ENCODE measurements at regions not wholly inside any gene's neighbourhood (a gene's known extent, or its start where the extent isn't known, plus 50 kb on each side); places are given as distances from the start of the nearest gene placed in this dataset.

DNA sequence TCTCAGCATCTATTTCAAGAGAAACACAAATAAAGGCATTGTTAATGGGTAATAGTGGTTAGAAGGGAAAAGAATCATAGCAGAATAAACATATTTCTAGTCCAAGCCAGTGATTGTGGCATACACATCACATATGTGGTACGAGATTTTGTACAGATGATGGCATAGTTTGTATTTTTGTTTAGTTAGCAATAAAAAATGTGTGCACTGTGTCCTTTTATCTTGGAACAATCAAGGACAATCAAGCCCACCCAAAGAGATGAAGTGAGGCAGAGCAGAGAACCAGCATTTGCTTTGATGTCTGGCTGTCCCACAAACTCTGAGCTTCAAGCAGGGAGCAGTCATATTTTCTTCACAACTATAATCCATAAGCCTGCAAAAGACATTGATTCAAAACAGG lies 256.5 kb upstream of the CHD6 start:
- TF ChIP-seq, protein P1, sequence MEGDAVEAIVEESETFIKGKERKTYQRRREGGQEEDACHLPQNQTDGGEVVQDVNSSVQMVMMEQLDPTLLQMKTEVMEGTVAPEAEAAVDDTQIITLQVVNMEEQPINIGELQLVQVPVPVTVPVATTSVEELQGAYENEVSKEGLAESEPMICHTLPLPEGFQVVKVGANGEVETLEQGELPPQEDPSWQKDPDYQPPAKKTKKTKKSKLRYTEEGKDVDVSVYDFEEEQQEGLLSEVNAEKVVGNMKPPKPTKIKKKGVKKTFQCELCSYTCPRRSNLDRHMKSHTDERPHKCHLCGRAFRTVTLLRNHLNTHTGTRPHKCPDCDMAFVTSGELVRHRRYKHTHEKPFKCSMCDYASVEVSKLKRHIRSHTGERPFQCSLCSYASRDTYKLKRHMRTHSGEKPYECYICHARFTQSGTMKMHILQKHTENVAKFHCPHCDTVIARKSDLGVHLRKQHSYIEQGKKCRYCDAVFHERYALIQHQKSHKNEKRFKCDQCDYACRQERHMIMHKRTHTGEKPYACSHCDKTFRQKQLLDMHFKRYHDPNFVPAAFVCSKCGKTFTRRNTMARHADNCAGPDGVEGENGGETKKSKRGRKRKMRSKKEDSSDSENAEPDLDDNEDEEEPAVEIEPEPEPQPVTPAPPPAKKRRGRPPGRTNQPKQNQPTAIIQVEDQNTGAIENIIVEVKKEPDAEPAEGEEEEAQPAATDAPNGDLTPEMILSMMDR (IDR thresholded peaks at IDR 0.05): no peak
- TF ChIP-seq POLR2A (IDR thresholded peaks at IDR 0.05) (no peak), POLR2AphosphoS5 (IDR thresholded peaks at IDR 0.05; ENCODE audit: insufficient read depth in 1 of 2, low read depth in 1 of 2) (no peak)

All from vagina (tissue), 2 donors.